C4-2B (cell line): ENCODE measurements at regions not wholly inside any gene's neighbourhood (a gene's known extent, or its start where the extent isn't known, plus 50 kb on each side); places are given as distances from the start of the nearest gene placed in this dataset.
"Not testable (repeated sequence)": the region's sequence is repeated elsewhere in the genome, so short reads cannot be mapped to it uniquely, and the experiment has no call there.

Experiments
- ZFX ChIP-seq: fragments of 450-650 bp; IDR thresholded peaks from 2 replicates; pipeline ENCODE4 v1.6.1; 2017
- TF ChIP-seq, protein P1 (sequence below): fragments of 450-650 bp; conservative IDR thresholded peaks from 2 replicates; pipeline ENCODE4 v1.5.1; 2017; ENCODE audit warnings: mild to moderate bottlenecking

DNA sequence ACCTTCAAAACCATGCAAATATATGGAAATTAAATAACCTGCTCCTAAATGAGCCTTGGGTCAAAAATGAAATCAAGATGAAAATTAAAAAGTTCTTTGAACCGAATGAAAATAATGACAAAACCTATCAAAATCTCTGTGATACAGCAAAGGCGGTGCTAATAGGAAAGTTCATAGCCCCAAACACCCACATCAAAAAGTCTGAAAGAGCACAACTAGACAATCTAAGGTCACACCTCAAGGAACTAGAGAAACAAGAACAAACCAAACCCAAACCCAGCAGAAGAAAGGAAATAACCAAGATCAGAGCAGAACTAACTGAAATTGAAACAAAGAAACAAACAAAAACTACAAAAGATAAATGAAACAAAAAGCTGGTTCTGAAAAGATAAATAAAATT, 477.7 kb upstream of the ARHGEF26 start:
- TF ChIP-seq, protein P1, sequence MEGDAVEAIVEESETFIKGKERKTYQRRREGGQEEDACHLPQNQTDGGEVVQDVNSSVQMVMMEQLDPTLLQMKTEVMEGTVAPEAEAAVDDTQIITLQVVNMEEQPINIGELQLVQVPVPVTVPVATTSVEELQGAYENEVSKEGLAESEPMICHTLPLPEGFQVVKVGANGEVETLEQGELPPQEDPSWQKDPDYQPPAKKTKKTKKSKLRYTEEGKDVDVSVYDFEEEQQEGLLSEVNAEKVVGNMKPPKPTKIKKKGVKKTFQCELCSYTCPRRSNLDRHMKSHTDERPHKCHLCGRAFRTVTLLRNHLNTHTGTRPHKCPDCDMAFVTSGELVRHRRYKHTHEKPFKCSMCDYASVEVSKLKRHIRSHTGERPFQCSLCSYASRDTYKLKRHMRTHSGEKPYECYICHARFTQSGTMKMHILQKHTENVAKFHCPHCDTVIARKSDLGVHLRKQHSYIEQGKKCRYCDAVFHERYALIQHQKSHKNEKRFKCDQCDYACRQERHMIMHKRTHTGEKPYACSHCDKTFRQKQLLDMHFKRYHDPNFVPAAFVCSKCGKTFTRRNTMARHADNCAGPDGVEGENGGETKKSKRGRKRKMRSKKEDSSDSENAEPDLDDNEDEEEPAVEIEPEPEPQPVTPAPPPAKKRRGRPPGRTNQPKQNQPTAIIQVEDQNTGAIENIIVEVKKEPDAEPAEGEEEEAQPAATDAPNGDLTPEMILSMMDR: not testable (repeated sequence)
- TF ChIP-seq ZFX: not testable (repeated sequence)
